Epidermal melanocyte (primary cell): ENCODE measurements at regions not wholly inside any gene's neighbourhood (a gene's known extent, or its start where the extent isn't known, plus 50 kb on each side); places are given as distances from the start of the nearest gene placed in this dataset.

Source experiments
- DNase-seq: peaks from one replicate; pipeline ENCODE4 v3.0.0; 2011; ENCODE audit warnings: low spot score; ENCODE audit not compliant: insufficient read length

DNA sequence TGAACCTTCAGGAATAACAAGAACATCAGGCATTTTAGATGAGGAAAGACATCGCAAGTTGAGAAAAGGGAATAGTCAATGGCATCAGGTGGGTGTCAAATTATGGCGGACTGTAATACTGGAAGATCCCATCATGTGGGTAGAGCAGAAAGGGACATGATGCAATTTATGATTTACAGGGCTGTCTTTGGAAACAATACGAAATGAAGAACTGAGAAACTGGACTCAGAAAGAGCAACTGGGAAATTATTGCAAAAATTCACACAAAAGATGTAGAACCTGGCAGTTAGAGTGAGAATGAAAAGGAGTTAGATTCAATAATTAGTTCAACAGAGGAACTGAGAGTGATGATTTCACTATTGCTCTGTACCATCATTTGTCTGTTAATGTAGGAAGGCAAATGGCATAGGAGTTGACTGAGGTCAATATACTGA, 1635.0 kb upstream of the ACVR2A start:
- DNase-seq, result no peak

DNA sequence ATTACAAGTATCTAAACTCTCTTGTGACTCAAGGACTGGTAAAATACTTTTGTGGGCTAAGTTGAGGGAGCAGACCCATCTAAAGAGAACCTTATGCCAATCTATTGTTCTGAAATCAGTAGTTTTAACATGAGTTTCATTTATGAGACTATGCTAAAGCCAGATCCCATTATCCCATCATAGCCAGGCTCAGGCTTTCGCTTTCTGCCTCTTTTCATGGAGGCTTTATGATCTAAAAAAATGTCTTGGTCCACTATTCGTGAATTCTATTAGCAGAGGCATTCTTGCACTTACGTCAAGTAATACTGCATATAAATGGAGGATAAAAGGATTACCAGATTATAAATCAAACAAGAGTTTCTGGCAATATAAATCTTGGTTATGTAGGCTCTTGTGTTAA, 1636.9 kb upstream of the ACVR2A start:
- DNase-seq, result no peak

DNA sequence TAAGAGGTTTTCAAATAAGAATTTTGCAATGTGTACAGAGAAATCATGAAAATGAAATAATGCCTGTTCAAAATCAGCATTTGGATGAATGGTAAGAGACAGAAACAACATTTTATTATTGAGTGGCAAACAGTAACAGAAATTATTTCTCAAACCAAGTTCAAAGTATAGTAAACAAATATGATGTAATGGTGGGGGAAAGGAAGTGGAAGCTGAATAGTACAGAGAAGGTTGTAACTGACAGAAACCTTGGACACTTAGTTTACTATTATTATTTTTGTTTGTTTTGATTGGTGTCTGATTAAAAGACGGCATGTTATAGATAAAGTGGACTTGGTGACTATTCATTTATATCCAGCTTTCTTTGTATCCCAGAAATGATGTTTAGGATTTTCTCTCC, 1637.4 kb upstream of the ACVR2A start:
- DNase-seq, result no peak

DNA sequence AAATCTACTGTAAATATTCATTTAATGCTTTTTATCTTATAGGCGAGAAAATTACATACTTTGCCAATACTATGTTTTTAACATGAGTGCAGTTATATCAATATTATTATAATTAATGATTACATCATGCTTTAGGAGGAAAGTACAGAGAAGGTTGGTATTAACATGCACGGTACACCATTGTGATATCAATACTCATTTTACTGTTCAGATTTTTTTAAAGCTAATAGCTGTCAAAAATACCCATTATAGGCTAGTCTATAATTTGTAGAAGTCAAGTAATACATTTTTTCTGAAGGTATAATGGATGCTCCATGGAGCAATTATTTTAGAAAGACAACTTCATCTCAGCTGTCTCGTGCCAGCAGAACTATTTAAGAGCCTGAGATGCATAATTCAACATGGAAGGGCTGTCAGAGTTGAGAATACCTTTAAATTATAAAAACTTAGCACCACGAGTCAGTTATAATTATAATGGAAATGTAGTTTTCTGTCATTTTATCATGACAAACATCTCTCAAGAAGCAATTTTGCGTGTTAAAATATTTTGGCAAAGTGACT, 1641.7 kb upstream of the ACVR2A start:
- no peak for DNase-seq

DNA sequence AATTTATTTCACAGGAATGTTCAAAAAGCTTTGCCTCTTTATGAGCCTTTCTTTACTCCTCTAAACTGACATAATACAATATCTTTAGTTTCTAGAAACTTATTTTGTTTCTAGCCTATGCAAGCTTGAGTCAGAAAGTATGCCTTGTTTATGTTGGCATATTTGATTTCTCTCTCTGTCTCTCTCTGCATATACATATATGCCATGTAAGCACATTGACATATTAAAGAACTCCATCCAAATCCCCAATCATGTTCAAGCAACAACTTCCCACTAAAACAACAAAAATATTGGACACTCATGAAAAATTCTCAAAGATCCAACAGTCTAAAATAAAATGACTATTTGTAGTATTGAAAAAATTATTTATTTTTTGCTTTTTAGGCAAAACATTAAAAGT, 1651.2 kb upstream of the ACVR2A start:
- no peak for DNase-seq

DNA sequence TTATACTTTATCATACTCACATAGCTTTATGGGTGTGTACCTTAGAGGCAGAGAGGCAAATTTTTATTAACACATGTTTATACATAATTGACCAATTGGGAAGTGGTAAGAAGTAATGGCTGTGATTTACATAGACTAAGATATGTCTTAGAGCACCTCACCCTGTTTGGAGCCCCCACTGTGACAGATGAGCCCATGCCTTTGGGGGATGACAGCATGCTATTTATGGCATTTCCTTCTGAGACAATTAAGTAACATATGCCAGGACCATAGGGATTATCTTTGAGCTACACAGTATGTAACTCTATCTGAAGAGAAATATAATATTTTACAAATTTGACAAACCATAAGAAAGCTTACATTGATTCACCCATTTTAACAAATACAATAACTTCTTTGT, 1655.3 kb upstream of the ACVR2A start:
- no peak for DNase-seq

DNA sequence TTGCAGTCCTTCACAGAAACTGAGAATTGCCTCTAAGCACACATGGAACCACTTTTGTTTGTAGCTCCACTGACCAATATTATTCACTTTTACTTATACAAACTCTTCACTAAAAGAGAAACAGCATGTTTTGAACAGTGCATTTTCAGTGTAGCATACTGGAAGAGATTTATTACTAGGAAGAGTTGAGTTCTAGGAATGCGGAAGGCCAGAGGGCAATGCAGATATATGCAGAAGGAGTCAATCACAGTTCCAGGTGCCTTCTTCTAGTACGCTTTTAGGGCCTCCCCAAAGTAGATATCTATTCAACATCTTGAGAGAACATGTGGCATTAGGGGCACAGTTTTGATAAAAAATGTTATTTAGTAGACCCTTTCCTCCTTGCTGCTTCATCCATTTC, 1654.0 kb upstream of the ZEB2 start:
- DNase-seq, result no peak

DNA sequence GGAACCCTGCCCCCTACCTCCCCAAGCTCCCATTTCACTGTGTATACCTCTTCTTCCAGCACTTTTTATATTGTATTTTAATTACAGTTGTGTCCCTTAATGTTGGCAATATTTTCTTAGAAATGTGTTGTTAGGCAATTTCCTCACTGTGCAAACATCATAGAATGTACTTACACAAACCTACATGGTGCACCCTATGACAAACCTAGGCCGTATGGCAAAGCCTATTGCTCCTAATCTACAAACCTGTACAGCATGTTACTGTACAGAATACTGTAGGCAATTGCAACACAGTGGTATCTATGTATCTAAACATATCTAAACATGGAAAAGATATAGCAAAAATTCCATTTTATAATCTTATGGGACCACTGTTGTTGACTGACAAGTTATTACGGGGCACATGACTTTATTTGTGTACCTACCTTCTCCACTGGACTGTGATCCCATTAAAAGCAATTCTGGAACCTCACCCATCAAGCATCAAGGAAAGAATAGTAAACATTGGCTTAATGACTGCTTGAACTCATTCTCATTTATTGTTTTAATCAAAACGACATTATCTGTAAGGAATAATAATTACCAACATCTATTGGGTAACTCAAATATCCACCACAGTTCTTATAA, 1641.5 kb upstream of the ZEB2 start:
- no peak for DNase-seq

DNA sequence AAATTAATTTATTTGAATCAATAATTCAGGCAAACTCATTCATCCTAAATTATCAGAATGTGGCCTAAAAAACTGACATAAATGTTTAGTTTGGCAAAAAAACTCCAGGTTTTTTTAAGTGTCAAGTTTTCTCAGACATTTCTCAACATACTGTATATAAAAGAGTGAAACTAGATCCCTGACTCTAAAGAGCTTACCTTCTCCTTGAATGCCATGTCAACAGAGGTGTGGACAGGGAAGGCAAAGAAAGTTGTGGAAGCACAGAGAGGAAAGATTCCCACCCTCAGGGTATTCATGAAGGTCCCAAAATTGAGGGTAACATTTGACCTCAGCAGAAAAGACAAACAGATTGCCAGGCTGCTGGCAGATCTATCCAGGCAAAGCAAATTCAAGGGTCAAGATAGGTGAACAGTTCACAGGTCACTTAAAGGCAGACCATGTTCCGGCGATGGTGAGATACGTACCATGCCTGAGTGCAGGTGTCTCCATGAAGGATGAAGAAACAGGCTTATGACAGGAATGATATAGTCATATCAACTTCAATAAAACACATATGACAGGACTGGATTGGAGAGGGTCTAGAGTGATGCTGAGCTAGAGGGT, 1638.3 kb upstream of the ZEB2 start:
- DNase-seq, result no peak

DNA sequence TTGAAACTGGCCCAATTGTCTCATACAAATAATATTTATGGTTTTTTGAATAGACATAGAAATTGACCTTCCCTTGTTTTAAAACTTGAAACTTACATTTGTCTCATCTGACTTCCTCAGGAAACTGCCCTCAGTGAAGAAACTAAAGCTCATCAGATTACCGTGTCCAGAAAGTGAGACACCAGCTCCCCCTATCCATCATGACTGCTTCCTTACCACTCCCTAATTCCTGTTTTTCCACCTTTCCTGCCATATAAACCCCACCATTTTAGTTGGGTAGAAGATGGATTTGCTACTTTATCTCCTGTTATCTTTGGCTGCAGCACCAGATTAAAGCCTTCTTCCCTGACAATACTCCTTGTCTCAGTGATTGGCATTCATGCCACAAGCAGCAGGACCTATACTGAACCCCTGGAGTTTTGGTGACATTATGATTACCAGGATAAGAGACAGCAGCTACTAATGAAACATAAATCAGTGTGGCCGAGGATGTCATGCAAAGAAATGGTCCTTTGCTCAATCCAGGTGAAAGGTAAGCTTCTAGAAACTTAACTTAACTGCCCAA, 1627.6 kb upstream of the ZEB2 start:
- no peak for DNase-seq

DNA sequence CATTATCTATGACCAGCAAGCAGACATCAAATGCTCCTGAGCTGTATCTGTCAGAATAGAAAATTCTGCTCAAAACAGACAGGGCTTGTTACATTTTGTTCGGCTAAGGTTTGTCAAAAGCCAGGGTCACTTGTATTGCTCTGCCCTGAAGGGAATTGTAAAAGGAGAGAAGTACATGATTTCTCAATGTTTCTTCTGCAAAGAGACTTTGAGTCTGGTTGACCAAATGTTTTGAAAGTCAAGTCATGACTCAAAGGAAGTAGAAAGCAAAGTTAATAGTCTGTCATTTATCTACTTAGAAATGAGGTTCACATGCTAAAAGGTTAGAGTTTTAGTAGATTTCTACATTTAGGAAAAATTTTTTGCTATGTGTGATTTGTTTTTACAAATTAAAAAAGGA, 1624.1 kb upstream of the ZEB2 start:
- DNase-seq, result no peak

DNA sequence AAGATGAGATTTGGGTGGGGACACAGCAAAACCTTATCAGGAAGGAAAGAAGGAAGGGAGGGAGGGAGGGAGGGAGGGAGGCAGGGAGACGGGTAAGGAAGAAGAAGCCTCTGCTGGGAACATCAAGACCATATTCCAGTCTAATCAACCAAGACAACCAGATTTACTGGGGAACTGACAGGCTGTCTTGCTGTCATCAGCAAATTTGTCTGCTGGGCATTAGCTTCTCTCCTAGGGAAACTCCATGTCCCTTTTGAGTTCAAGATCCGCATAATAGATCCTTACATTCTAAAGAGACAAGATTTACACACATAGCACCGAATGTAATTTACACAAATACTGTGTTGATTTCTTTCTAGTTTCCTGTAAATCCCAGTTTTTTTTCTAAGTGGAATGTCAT, 1618.9 kb upstream of the ZEB2 start:
- no peak for DNase-seq

DNA sequence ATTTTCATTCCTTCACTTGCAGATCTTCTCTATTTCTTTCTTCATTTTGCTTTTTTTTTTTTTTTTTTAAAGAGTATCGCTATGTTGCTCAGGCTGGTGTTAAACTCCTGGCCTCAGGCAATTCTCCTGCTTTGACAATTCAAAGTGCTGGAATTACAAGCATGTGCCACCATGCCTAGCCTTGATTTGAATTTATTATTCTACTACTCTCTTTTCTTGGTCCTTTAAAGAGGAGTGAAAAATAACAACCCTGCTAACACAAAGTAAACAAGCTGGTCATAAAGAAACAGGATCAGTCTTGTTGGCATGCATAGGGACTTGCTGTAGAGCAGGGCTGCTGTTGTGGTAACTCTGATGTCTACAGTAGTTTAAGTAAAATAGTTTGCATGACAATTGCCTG, 1615.3 kb upstream of the ZEB2 start:
- no peak for DNase-seq

DNA sequence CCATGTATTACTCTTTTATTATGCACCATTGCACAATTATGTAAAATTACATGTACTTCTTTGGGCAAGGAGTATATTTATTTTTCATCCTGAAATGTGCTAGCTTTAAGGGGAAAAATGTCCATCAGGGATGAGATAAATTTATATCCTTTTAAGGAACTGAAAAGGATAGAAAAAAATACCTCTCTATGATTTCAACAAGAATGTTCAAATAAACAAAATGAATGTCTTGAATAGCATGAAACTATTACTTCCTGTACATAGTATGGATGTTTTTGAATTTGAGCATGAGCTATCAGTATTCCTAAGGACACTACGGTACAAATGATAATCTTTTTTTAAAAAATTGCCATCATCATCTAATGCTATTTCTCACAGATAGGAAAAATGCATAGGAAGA, 1611.9 kb upstream of the ZEB2 start:
- no peak for DNase-seq

DNA sequence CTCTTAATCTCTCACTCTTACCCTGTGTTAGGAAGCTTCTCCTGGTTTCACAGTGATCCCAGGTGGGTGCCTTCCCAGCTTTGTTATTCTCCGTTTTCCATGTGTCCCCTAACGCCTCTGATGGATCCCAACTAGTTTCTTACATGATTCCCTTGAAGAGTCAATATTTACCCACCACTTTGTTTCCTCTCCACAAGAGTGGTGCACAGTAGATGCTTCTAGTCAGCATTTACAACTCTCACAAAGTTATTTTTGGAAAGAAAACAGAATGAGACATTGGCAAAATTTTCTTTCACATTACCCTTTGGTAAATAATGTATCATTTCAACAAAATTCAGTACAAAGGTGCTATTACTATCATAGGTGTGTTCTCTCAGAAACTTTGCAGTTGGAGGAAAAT, 1611.1 kb upstream of the ZEB2 start:
- DNase-seq, result no peak

DNA sequence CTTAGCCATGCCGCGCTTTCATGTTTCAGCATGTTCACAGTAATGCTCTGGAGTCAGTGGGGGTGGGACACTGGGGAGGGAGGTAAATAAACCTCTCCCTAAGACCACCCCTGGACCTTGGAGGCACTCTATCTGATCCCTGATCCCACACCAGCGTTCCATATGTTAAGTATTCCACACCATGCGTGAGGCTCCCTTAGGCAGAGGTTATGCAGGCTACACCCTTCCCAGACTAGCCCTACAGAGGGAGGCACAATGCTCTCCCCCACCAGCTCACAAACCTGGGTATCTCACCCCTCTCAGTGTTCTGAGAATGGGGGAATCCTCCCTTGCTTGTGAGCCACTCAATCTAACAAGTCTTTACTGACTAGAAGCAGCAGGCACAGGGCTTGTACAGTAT, 1610.4 kb upstream of the ZEB2 start:
- DNase-seq, result no peak

DNA sequence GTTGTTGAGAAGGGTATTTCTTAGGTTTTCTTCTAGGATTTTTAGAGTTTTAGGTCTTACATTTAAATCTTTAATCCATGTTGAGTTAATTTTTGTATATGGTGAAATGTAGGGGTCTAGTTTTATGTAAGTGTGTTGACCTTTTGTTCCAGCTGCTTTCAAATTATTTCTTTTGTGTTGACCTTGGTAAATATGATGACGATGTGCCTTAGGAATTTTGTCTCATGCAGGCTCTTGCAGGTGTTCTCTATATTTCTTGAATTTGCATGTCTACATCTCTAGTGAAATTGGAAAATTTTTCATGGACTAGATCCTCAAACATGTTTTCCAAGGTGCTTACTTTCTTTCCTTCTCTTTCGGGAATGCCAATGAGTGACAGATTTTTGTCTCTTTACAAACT, 1609.3 kb upstream of the ZEB2 start:
- no peak for DNase-seq

DNA sequence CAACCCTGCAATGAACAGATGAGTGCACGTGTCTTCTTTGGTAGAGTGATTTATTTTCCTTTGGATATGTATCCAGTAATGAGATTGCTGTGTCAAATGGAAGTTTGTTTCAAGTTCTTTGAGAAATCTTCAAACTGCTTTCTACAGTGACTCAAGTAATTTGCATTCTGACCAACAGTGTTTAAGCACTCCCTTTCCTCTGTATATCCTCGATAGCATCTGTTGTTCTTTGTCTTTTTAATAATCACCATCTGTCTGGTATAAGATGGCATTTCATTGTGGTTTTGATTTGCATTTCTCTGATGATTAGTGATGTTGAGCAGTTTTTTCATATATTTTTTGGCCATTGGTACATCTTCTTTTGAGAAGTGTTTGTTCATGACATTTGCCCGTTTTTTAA, 1608.3 kb upstream of the ZEB2 start:
- no peak for DNase-seq

DNA sequence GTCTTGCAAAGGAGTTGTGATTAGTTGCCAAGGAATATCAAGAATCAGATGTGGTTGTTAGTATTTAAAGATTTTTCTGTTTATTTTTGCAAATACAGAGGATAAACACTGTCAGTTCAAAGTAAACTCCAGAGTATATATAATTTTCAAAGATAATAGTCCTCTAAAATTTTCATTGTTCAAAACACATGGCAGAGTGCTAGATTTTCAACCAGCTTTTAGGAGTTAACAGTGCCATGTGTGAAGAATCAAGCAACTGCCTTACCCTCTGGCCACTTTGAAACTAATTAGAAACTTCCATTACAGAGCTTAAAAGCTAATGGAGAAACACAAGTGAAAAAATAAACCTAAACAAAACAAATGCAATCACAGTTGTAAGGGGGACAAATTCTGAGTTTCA, 1605.6 kb upstream of the ZEB2 start:
- DNase-seq, result no peak

DNA sequence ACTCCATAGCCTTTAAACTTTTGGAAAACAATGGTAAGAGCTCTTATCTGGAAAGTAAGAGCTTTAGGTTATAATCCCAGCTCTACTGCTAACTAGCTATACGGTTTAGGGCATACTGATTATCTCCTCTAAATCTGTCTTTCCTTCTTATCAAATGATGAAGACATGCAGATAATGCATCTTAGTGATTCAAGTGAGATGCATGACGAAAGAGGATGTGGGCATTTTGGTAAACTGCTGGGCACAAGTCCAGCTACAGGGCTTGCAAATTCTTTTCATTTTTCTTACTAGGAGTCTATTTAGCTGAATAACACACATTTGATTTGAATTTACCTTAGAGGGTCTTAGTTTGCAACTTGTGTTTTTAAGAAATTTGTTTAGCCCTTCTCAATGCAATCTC, 1604.8 kb upstream of the ZEB2 start:
- DNase-seq, result no peak

DNA sequence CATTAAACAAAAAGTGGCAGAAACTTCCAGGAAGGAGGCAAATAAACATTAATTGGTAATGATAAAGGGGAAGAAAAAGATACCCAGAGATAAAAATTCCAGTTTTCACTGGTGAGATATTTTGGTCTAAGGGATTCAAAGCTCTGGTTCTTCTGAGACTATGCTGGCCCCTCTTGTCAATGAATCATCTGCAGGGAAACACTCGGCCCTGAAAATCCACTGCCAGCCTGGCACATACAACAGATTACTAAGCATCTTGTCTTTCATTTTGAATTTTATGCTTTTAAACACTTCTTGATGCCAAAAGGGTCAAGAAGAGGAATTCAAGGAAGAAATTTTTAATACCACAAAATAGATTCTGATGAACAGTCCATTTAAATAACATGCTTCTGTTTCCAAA, 1603.8 kb upstream of the ZEB2 start:
- no peak for DNase-seq

DNA sequence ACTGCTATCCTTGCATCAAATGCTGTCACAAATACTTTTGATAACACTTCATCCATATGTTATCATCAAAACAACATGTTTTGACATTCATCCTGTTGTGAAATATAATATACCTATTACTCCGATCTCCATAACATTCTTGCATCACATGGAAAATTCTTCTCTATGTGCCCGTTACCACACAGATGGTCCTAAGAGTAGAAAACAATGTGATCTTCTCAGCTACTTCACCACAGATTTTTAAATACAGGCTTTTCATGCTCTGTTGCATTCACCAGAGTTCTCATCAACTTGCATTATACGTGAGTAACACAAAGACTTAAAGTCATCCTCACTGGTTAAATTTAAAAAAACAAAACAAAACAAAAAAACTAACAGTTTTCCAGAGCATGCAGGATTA, 1603.3 kb upstream of the ZEB2 start:
- no peak for DNase-seq

DNA sequence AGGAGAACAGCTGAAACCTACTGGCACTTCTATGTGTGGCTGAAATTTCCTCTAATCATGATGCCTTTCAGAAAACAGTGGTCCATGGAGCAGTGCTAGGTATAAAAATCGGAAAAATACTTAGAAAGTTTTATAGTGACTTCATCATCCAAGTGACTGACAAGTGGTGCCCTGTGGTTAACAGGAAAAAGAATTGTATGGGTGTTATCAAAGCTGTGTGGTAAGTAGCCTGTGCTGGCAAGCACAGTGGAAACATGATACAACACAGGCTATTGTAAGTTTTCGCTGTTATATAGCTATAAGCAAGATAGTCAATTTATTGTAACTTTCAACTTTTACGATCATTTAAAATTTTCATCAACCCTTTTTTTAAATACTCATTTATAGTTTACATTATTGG, 1599.7 kb upstream of the ZEB2 start:
- no peak for DNase-seq
